ENCODE measurements at regions not wholly inside any gene's neighbourhood (a gene's known extent, or its start where the extent isn't known, plus 50 kb on each side); places are given as distances from the start of the nearest gene placed in this dataset.

- Histone ChIP-seq H3K18ac (ENCODE audit: low read depth, low read length) (no peak overlapping the region), H3K9me3 (ENCODE audit: control insufficient read depth, insufficient read depth, low read length) (no peaks in the 10 kb centered on the region), H3K4ac (ENCODE audit: low read depth, low read length) (no peak overlapping the region), H3K4me3 (ENCODE audit: insufficient read depth, low read depth, low read length) (no peak overlapping the region), H3K14ac (replicated peaks; ENCODE audit: low read depth, low read length) (no peak overlapping the region), H3K9ac (ENCODE audit: low read depth, low read length) (no peak overlapping the region), H2AFZ (replicated peaks; ENCODE audit: low read length, poor library complexity) (no peak overlapping the region), H3K79me1 (ENCODE audit: low read depth in 1 of 2, low read length in 2 of 2) (no peaks in the 10 kb centered on the region), H4K91ac (ENCODE audit: insufficient read depth, low read depth, low read length) (no peak overlapping the region), H3K36me3 (ENCODE audit: control insufficient read depth, insufficient read depth, low read length) (no peaks in the 10 kb centered on the region), H2BK15ac (ENCODE audit: low read depth, low read length) (no peak overlapping the region), H2AK9ac (replicated peaks; ENCODE audit: low read depth, low read length, poor library complexity) (no peak overlapping the region), H3K9me1 (ENCODE audit: insufficient read depth, low read length) (no peaks in the 10 kb centered on the region; the same call in 1 of the 2 replicates), H2BK120ac (ENCODE audit: low read depth, low read length) (no peak overlapping the region), H4K20me1 (ENCODE audit: insufficient read depth, low read length) (no peaks in the 10 kb centered on the region), H2AK5ac (ENCODE audit: low read depth, low read length) (no peak overlapping the region), H3K56ac (ENCODE audit: extremely low read depth, insufficient read depth, low read length) (no peak overlapping the region), H4K8ac (ENCODE audit: low read depth in 2 of 2, low read length in 2 of 2) (no peak overlapping the region), H4K5ac (ENCODE audit: low read depth, low read length) (no peak overlapping the region), H3K27ac (ENCODE audit: insufficient read depth, low read length) (no peak overlapping the region), H3K27me3 (ENCODE audit: control insufficient read depth, insufficient read depth, low read length) (peaks cover 9% of the 10 kb centered on the region), H3K23ac (ENCODE audit: low read depth, low read length) (no peak overlapping the region), H2BK20ac (ENCODE audit: low read depth, low read length) (no peak overlapping the region), H3K4me2 (ENCODE audit: low read depth, low read length) (no peak overlapping the region), H3K4me1 (ENCODE audit: control insufficient read depth, insufficient read depth, low read length) (no peaks in the 10 kb centered on the region), H2BK5ac (ENCODE audit: low read depth, low read length, poor library complexity, severe bottlenecking) (no peak overlapping the region)
- WGBS, 2 experiments (ENCODE audit: extremely low coverage in 2 of 2, insufficient read length in 1 of 2), result 76% methylated on average over 7 of the region's 14 CpGs; no CpG with 5 or more reads in 1 of the 2 experiments
- intact Hi-C loops (cut with micrococcal nuclease) (no loop called here), in situ Hi-C loops (cut with MboI; ENCODE audit: low sequenced_read_pairs) (no loop called here), dilution Hi-C loops (cut with HindIII; ENCODE audit: low sequenced_read_pairs, unreplicated experiment) (no loop called here)
- no peak for DNase-seq
- no TSS peak for BruUV-seq (replicated peaks)
- CTCF ChIA-PET, result no interaction called here
- POLR2A ChIA-PET (ENCODE audit: unreplicated experiment), result no interaction called here
- ATAC-seq (ENCODE audit: low read depth), result no peak
- TF ChIP-seq SMC3 (IDR thresholded peaks at IDR 0.05; ENCODE audit: low read depth, low read length), result no peak
- no peak for TF ChIP-seq POLR2A (IDR thresholded peaks at IDR 0.05; ENCODE audit: low read depth, low read length)
- TF ChIP-seq MAFK (IDR thresholded peaks at IDR 0.05; ENCODE audit: low read depth, low read length), result no peak
- TF ChIP-seq FOS (IDR thresholded peaks at IDR 0.05; ENCODE audit: low read depth, low read length), result no peak
- TF ChIP-seq, protein P1, sequence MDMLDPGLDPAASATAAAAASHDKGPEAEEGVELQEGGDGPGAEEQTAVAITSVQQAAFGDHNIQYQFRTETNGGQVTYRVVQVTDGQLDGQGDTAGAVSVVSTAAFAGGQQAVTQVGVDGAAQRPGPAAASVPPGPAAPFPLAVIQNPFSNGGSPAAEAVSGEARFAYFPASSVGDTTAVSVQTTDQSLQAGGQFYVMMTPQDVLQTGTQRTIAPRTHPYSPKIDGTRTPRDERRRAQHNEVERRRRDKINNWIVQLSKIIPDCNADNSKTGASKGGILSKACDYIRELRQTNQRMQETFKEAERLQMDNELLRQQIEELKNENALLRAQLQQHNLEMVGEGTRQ (IDR thresholded peaks at IDR 0.05; ENCODE audit: low read depth, low read length), result no peak
- no peak for TF ChIP-seq CEBPB (IDR thresholded peaks at IDR 0.05; ENCODE audit: low read depth, low read length)
- no peak for TF ChIP-seq RCOR1 (IDR thresholded peaks at IDR 0.05; ENCODE audit: insufficient replicate concordance, low read length)
- TF ChIP-seq CHD1 (IDR thresholded peaks at IDR 0.05; ENCODE audit: low read depth, low read length), result no peak
- TF ChIP-seq MAZ (IDR thresholded peaks at IDR 0.05; ENCODE audit: borderline replicate concordance, low read depth, low read length), result no peak
- no peak for TF ChIP-seq BHLHE40 (IDR thresholded peaks at IDR 0.05; ENCODE audit: low read depth, low read length)
- no peak for TF ChIP-seq RFX5 (IDR thresholded peaks at IDR 0.05; ENCODE audit: low read depth, low read length)
- no peak for TF ChIP-seq ELK1 (IDR thresholded peaks at IDR 0.05; ENCODE audit: borderline replicate concordance, low read depth, low read length)
Observed at GRCh38 chr10:11691319-11691755, 50.8 kb upstream of the ECHDC3 start.
